Right lobe of liver (tissue), 4 donors: ENCODE measurements at regions not wholly inside any gene's neighbourhood (a gene's known extent, or its start where the extent isn't known, plus 50 kb on each side); places are given as distances from the start of the nearest gene placed in this dataset.

Source experiments
- CTCF ChIP-seq, 4 donors: fragments of 200-600 bp in 3 of 4; fragments of 450-650 bp in 1 of 4; IDR thresholded peaks; one replicate each; pipeline versions ENCODE4 v1.5.1 to v1.8.0; 2016 to 2022; ENCODE audit warnings: antibody characterized with exemption in 4 of 4, mild to moderate bottlenecking in 2 of 4
- POLR2A ChIP-seq: fragments of 450-650 bp; IDR thresholded peaks from one replicate; pipeline ENCODE4 v1.6.1; 2017; ENCODE audit warnings: antibody characterized with exemption, mild to moderate bottlenecking
- donor health status: DM: no; HTN: no; CAD: no.
- donor health status: DM: no; HTN: no; CAD: no.
- donor health status: DM: no; HTN: yes; CAD: no.

- TF ChIP-seq POLR2A (no peak), CTCF (IDR thresholded peaks at IDR 0.05) (no peak)
These were observed 597.3 kb downstream of the PKHD1 start for GRCh38 chr6:51490101-51490500.
